GM21737 (cell line): ENCODE measurements at regions not wholly inside any gene's neighbourhood (a gene's known extent, or its start where the extent isn't known, plus 50 kb on each side); places are given as distances from the start of the nearest gene placed in this dataset.

Experiments
- ATAC-seq: cut with Tn5 transposase; IDR thresholded peaks from one replicate; pipeline ENCODE4 v1.9.1; 2021; ENCODE audit warnings: mild to moderate bottlenecking, moderate library complexity; ENCODE audit not compliant: unreplicated experiment

DNA sequence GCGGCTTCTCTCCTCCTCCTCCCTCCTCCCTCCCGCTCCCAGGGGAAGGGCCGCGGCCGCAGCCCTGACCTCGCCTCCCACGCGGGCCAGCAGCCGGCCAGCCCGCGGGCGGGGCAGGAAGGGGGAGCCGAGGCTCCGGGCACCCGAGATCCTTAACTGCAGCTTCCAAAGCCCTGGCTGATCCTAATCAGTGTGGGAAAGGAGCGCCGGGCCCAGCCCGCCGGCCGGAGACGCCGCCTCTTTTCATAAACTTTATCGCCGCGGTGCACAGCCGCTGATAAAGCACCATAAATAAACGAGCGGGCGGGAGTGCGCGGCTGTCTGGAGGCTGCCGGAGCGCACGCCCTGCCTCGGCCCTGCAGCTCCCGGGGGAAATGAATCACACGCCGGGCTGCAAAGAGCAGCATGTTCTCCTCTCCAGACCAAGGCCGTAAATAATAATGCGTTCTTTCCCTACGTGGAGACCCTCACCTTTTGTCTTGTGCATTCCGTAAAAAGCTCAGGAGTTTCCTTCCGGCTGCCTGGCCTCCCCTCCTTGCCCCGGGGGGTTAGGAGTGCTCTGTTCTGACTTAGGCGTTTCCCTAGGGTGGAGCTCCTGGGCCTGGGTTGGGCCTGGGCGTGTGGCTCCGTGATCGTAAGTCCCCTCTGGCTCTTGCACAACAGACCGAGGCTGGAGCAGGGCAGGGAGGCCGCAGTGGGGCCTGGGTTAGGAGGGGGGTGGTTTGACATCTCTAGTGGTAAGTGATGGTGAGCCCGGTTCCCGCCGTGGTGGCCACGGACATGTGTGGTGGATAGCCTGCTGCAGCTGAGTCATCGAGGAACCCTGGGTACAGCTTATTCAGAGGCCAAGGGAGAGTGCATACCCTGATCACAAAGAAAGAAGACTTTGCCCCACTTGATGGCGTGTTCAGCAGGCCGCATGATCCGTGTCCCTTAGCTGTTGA is 132.6 kb upstream of the HES1 start:
- ATAC-seq: peak; percentile 58

GRCh38 chr3:194005930-194006501 is 129.9 kb upstream of the HES1 start:
- no peak for ATAC-seq

DNA sequence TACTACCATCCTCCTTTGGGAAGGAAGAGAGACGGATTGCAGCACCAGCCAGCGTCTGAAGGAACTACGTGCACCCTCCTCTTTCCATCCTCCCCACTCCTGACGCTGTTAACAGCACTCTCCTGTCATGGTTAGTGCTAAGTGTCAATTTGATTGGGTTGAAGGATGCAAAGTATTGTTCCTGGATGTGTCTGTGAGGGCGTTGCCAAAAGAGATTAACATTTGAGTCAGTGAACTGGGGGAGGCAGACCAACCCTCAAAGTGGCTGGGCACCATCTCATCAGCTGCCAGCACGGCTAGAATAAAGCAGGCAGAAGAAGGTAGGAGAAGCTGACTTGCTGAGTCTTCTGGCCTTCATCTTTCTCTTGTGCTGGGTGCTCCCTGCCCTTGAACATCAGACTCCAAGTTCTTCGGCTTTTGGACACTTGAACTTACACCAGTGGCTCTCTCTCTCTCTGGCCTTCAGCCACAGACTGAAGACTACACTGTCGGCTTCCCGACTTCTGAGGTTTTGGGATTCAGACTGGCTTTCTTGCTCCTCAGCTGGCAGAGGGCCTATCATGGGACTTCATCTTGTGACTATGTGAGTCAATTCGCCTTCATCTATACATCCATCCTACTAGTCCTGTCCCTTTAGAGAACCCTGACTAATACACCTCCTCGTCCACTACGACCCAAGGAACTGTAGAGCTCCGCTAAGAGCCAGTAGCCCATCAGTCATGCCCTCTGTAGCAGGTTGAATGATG is 128.2 kb upstream of the HES1 start:
- ATAC-seq: no peak

GRCh38 chr3:194009019-194009418 is 126.9 kb upstream of the HES1 start:
- ATAC-seq: no peak

- no peak for ATAC-seq
Measured at GRCh38 chr3:194009892-194010533, 125.9 kb upstream of the HES1 start.

GRCh38 chr3:194011807-194012206 is 124.1 kb upstream of the HES1 start:
- no peak for ATAC-seq

DNA sequence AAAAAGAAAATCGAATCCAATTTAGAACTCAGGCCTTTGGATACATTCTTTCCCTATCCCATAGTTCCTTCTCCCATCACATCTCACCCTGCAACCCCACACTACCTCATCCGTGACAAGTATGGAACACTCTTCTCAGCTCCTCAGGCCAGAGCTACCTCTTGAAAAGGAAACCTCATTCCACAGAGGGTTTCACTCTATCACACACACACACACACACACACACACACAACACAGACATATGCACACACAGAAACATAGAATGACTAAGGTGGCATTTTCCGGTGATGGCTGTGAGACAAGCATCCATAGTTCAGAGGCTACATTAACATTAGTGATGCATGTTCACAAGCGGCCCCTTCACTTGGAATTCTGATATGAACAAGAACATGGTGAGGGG is 122.0 kb upstream of the HES1 start:
- ATAC-seq: no peak

GRCh38 chr3:194014756-194015155 is 121.2 kb upstream of the HES1 start:
- ATAC-seq: no peak

GRCh38 chr3:194019398-194020165 is 116.4 kb upstream of the HES1 start:
- no peak for ATAC-seq

GRCh38 chr3:194022052-194022451 is 113.9 kb upstream of the HES1 start:
- ATAC-seq: no peak

DNA sequence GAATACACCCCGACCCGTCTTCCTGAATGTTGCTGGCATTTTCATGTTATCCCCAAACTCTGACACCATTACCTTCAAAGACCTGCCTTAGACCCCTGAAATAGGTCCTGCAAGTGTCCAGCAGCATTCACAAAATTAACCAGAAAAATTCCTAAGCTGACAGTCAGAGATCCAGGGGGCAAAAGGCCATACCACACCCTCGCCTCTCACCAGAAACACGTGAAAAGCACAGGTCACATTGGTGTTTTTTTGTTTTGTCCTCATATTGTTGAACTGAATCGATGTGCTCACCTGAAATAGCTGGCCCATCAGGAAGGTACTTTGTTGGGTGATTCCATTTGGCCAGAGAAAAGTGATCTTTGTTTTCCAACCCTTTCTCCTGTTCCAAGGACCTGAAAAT is 113.1 kb upstream of the HES1 start:
- no peak for ATAC-seq

DNA sequence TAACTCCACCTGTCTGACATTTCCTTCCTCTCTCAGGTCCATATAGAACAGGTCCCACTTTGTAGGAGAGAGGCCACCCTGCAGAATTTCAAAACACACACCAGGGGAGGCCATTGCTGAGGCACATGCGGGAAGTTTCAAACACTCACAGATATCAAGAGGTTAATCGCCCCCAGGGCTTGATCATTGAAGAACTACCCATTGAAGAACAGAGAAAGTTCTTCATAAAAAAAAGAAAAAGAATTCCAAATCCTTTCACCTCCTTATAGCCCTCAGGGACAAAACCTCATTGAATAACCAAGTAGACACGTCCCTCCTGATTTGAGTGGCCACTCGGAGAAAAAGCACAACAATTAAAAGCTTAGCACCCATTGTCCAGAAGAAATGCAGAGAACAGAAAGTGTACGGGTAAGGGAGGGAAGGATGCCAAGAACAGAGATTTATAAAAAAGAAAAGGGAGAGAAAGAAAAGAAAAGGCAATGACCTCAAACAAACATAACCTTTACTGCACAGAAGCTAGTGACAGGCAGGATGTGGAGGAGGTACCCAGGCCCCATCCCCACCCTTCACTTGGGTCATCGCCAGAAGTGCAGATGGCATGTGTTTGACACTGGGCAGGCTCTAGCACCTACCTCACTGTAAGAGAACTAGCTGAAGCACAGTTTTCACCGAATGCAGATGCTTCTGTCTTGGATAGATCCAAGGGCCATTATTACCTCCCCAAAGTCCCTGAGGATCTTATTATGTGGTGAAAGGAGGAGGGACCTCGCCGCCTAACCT is 112.3 kb upstream of the HES1 start:
- ATAC-seq: no peak

DNA sequence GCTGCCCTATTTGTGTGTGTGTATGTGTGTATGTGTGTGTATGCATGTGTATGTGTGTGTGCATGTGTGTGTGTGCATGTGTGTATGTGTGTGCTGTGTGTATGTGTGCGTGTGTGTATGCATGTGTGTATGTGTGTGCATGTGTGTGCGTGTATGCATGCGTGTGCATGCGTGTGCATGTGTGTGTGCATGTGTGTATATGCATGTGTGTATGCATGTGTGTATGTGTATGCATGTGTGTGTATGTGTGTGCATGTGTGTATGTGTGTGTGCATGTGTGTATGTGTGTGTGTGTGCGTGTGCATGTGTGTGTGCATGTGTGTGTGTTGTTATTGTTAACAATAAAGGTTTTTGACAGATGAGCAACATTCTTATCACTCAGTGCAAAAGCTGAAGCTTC is 110.8 kb upstream of the HES1 start:
- ATAC-seq: no peak

DNA sequence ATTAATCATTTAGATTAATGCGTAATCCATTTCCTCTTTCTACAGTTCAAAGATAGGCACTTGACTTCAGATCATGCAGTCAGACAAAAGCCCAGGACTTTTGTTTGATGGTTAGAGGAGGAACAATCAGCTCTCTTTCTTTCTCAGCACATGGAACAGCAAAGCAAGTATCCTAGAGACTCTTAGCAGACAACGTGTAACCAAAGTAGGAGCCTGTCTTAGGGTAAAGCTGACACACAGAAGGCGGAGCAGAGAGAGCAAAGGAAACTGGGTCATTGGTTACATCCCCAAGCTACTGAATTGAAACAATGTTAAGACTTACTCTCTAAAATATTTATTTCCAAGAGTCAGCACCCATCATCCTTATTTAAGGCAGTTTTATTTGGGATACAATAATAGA is 110.0 kb upstream of the HES1 start:
- ATAC-seq: no peak

- ATAC-seq: no peak
Measured at GRCh38 chr3:194028434-194029004, 107.4 kb upstream of the HES1 start.

DNA sequence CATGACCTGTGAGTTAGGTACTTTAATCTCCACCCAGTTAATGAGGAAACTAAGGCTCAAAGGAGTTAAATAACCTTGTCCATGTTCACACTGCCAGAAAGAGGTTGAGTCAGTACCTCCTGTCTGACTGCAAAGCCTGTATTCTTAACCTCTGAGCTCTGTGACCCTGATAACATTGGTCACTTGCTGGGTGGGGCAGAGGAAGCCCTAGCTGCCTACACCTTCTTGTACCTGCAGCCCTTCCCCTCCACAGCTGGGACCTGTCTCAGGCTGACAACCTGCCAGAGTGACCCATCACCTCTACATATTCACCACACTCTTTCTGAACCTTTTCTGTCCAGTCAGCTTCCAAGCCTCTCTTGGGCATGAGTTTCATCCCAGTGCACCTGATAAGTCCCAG is 106.1 kb upstream of the HES1 start:
- no peak for ATAC-seq

- ATAC-seq: no peak
Measured at GRCh38 chr3:194030372-194030771, 105.6 kb upstream of the HES1 start.

DNA sequence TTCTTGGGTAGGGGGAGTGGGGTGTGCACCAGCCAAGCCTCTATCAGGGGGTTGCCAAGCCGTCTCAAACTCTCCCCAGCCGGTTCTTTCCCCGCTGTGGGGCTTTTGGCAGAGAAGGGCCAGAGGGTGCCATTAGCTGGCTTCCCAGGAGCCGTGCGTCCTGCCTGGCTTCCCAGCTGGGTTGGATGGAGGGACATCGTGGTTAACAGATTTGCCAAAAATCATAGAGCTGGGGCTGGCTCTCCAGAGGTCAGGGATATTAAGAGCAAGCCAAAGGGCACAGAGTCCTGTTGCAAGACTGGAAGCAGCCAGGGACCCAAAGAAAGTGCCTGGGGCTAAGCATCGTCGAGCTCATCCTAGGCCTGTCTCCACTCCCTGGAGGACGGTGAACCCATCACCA is 104.6 kb upstream of the HES1 start:
- ATAC-seq: no peak

GRCh38 chr3:194031867-194032635 is 103.9 kb upstream of the HES1 start:
- ATAC-seq: no peak
